GM18861 (cell line): ENCODE measurements at regions not wholly inside any gene's neighbourhood (a gene's known extent, or its start where the extent isn't known, plus 50 kb on each side); places are given as distances from the start of the nearest gene placed in this dataset.

Experiments used
- ATAC-seq: cut with Tn5 transposase; IDR thresholded peaks from one replicate; pipeline ENCODE4 v1.9.1; 2021; ENCODE audit not compliant: unreplicated experiment

DNA sequence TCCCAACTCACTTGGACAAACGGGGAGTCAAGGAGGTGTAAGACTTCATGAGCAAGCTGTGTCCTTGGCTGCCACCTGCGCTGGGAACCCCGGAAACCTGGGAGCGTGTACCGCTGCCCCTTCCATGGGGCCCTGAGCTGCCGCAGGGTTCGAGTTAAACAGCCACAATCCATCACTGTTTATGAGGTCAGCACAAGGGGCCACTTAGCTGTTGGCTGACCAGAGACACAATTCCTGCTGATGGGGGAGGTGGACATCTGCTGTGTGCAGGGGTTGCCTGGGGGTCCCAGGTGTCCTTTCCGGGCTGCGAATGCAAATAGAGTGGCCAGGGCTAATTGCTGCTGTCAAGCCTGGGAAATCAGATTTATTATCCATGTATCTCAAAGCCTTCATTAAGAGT is 549.3 kb downstream of the BRD1 start:
- ATAC-seq, result no peak

GRCh38 chr22:49276567-49276966 is 551.1 kb downstream of the BRD1 start:
- no peak for ATAC-seq

- no peak for ATAC-seq
These were observed 552.8 kb downstream of the BRD1 start for GRCh38 chr22:49274754-49275380.

GRCh38 chr22:49272546-49273125 is 555.0 kb downstream of the BRD1 start:
- ATAC-seq, result no peak

GRCh38 chr22:49271831-49272230 is 555.8 kb downstream of the BRD1 start:
- ATAC-seq, result no peak

- no peak for ATAC-seq
These were observed 556.3 kb downstream of the BRD1 start for GRCh38 chr22:49271369-49271727.

GRCh38 chr22:49270595-49271368 is 556.9 kb downstream of the BRD1 start:
- no peak for ATAC-seq

DNA sequence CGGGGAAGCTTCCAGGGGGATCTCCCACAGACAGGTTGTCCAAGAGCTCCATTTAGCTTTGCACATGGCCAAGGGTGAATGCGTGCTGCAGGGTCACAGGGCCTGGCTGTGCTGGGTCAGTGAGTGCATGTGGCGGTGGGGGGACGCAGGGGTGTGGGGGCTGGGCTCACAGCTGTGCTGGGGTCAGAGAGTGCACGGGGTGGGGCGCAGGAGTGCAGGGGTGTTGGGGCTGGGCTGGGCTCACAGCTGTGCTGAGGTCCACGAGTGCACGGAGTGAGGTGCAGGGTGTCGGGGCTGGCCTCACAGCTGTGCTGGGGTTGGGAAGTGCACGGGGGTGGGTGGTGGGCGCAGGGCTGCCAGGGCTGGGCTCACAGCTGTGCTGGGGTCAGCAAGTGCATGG is 557.7 kb downstream of the BRD1 start:
- ATAC-seq, result no peak

GRCh38 chr22:49269371-49269770 is 558.3 kb downstream of the BRD1 start:
- ATAC-seq, result no peak

GRCh38 chr22:49268924-49269323 is 558.7 kb downstream of the BRD1 start:
- ATAC-seq, result no peak

DNA sequence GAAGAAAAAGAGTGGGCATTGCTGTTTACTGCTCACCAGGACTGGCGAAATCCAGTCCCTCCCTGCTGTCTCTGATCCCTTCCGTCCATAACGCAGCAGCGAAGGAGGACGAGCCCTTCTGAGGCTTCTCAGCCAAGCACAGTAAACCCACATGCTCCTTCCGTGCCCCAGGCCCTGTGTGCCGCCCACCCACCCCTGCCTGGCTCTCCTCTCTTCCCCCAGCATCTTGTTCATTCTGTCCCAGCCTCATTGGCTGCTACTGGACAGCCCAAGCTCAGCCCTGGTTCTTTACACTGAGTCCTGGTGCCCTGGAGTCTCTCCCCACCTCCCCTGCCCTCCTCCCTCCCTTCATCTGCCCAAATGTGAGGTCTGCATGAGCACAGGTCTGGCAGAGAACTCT is 559.7 kb downstream of the BRD1 start:
- no peak for ATAC-seq

DNA sequence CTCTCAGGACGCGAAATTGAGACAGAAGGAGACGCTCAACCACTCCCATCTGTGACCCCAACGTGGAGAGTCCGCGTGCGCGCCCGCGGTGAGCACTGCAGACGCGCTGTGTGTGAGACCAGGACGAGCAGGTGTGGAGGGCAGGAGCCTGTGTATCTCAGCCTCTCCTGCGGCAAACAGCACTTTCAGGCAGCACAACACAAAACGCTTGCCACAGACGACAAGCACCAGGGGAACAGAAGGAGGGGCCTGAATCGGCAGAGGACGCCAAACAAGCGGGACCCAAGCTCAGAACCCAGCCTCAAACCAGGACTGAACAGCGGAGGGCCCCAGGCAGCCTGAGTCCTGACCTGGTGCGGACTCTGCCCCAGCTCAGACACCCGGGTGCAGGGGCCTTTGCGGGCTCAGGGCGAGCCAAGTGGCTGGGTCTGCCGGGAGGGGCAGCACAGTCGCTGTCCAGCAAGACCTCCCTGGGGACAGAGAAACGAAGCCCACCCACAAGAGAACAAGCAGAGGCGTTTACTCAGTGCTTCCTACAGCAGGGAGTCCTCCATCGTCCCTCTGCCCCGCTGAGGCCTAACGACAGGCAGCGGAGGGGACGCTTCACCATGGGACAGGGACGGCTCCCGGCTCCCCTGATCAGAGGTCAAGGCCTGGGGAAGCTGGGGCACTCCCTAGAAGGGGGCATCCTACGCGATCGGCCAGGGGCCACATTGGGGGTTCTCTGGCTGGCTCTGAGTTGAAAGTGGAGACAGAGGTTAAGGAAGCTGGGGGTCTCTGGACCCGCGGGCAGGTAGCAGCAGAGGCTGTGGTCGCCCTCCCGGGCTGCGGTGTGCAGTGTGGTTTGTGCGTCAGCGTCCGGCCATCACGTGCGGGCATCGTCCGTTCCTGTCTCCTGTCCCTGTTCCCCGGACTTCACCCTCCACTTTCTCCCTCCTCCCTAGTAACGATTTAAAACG is 560.8 kb downstream of the BRD1 start:
- ATAC-seq, result no peak

DNA sequence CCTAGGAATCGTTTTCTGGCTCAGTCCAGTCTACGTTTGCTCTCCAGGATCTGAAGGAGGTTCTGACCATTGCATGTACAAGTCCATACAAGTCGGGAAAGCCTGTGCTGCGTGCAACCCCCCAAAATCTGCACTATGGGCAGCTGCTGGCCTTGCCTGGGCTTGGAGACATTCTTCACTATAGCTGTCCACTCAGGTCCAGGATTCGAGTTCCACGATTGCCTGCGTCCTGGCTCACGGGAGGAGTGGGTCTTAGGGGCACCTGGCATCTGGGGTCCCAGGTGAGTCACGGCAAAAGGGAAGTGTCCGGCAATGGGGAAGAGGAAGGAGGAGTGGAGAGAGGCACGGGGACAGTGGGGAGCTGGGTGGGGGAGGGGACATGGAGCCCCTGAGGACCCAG is 563.0 kb downstream of the BRD1 start:
- ATAC-seq, result no peak

DNA sequence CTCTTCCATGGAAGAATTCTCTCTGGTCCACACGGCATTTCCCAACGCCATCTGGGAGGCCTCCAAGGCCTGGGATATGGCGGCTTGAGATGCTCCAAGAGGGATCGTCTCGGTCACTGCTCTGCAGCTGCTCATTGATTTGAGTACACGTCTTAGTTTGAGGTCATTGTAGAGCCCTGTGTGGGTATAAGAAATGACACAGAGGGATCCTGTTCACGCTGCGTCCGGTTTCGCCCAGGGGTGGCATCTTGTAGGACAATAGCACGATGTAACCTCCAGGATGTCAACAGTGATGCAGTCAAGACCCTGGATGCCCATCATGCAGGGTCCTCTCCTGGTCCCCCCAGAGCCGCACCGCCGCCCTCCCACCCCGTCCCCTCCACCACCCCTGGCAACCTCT is 564.6 kb downstream of the BRD1 start:
- ATAC-seq, result no peak

- ATAC-seq, result no peak
These were observed 565.5 kb downstream of the BRD1 start for GRCh38 chr22:49262167-49262566.

DNA sequence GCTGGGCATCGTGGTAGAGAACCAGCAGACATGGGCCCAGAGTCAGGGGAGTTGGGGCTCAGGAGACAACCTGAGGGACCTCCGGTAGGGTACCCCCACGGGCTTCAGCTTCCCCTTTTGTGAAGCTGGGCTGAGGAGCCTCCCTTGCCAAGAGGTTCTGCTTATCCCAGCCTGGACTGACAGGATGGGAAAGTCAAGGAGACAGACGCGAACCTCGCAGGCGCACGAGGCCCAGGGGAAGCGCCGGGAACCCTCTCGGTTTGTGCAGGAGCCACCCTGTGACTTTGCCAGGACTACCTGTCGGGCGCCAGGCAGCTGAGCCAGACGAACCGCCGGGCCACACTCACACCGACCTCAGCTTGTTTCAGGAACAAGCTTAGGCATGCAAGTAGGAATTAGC is 566.1 kb downstream of the BRD1 start:
- no peak for ATAC-seq

DNA sequence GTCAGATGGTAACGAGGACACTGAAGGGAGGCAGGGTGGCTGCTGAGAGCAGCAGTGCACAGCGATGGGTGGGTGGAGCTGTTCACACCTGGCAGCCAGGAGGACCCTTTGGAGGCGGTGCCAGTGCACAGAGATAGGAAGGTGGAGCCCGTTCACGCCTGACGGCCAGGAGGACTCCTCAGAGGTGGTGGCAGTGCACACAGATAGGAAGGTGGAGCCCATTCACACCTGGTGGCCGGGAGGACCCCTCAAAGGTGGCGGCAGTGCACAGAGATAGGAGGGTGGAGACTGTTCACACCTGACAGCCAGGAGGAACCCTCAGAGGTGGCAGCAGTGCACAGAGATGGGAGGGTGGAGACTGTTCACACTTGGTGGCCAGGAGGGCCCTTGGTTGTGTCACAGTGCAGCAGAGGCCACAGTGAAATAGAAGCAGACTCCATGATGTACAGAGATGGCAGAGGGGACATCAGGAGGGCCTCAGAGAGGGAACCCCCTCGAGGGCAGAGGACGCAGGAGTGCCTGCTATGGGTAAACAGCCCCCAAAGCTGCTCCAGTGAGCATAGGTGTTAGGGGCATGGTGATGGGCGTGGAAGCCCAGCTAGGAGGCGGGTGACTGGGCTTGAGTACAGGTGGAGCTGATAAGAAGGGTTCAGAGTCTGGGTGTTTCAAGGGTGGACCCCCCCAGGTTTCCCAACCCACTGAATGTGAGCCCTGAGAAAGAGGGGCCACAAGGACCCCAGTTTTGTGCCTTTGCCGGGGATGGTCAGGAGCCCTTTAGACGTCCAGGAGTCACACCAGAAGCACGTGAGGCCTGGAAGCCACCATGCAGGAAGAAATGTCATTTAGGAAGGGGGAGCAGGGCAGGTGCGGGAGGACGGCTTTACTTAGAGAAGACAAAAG is 566.7 kb downstream of the BRD1 start:
- no peak for ATAC-seq

- ATAC-seq, result no peak
These were observed 567.6 kb downstream of the BRD1 start for GRCh38 chr22:49259839-49260615.
